NCI-H524 (cell line): ENCODE measurements at regions not wholly inside any gene's neighbourhood (a gene's known extent, or its start where the extent isn't known, plus 50 kb on each side); places are given as distances from the start of the nearest gene placed in this dataset.
"Not testable (repeated sequence)": the region's sequence is repeated elsewhere in the genome, so short reads cannot be mapped to it uniquely, and the experiment has no call there.

Source experiments
- DNase-seq, 2 experiments: peaks; one replicate each; lab custom pipeline; 2025; lab: John Stamatoyannopoulos, UW

- DNase-seq = no peak
These were observed 68.6 kb upstream of the KMT2C start for GRCh38 chr7:152504367-152504766.

- no peak for DNase-seq
These were observed 67.3 kb upstream of the KMT2C start for GRCh38 chr7:152502813-152503790.

- no peak for DNase-seq
These were observed 65.7 kb upstream of the KMT2C start for GRCh38 chr7:152501506-152501905.

GRCh38 chr7:152499969-152500368, 64.2 kb upstream of the KMT2C start:
- DNase-seq = not testable (repeated sequence)

- no peak for DNase-seq
These were observed 60.1 kb upstream of the KMT2C start for GRCh38 chr7:152495867-152496266.

- no peak for DNase-seq
These were observed 57.1 kb upstream of the KMT2C start for GRCh38 chr7:152492952-152493351.

GRCh38 chr7:152489044-152489443, 53.2 kb upstream of the KMT2C start:
- no peak for DNase-seq

GRCh38 chr7:152486968-152487367, 51.2 kb upstream of the KMT2C start:
- DNase-seq = no peak

- no peak for DNase-seq
These were observed 50.0 kb upstream of the KMT2C start for GRCh38 chr7:152485826-152486225.
